Hepatocyte (in vitro differentiated cells): ENCODE measurements at regions not wholly inside any gene's neighbourhood (a gene's known extent, or its start where the extent isn't known, plus 50 kb on each side); places are given as distances from the start of the nearest gene placed in this dataset.

ENCODE experiments used
- EZH2 ChIP-seq: fragments of 200-600 bp; sonication (generic); IDR thresholded peaks from 2 replicates; pipeline ENCODE4 v1.6.1; 2016; ENCODE audit warnings: antibody characterized with exemption, mild to moderate bottlenecking, borderline replicate concordance
- EZH2phosphoT487 ChIP-seq: fragments of 200-600 bp; sonication (generic); IDR thresholded peaks from one replicate; pipeline ENCODE4 v1.6.1; 2018; ENCODE audit warnings: antibody characterized with exemption, mild to moderate bottlenecking, low read depth, moderate library complexity; ENCODE audit not compliant: unreplicated experiment, severe bottlenecking
- TF ChIP-seq, protein P1 (sequence below): fragments of 200-600 bp; sonication (generic); IDR thresholded peaks from 2 replicates; pipeline ENCODE4 v1.5.1; 2016; ENCODE audit warnings: antibody characterized with exemption, mild to moderate bottlenecking; ENCODE audit not compliant: poor library complexity

- TF ChIP-seq, protein P1, sequence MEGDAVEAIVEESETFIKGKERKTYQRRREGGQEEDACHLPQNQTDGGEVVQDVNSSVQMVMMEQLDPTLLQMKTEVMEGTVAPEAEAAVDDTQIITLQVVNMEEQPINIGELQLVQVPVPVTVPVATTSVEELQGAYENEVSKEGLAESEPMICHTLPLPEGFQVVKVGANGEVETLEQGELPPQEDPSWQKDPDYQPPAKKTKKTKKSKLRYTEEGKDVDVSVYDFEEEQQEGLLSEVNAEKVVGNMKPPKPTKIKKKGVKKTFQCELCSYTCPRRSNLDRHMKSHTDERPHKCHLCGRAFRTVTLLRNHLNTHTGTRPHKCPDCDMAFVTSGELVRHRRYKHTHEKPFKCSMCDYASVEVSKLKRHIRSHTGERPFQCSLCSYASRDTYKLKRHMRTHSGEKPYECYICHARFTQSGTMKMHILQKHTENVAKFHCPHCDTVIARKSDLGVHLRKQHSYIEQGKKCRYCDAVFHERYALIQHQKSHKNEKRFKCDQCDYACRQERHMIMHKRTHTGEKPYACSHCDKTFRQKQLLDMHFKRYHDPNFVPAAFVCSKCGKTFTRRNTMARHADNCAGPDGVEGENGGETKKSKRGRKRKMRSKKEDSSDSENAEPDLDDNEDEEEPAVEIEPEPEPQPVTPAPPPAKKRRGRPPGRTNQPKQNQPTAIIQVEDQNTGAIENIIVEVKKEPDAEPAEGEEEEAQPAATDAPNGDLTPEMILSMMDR, result no peak
- TF ChIP-seq EZH2 (no peak), EZH2phosphoT487 (no peak)
Observed at GRCh38 chr6:50410579-50410978, 302.7 kb upstream of the TFAP2D start.
